ENCODE measurements at regions not wholly inside any gene's neighbourhood (a gene's known extent, or its start where the extent isn't known, plus 50 kb on each side); places are given as distances from the start of the nearest gene placed in this dataset.

GRCh38 chr4:64497491-64497890 lies 88.2 kb upstream of the TECRL start:
- TF ChIP-seq REST (IDR thresholded peaks at IDR 0.05; ENCODE audit: unreplicated experiment) (no peak), CTCF (conservative IDR thresholded peaks at IDR 0.05; ENCODE audit: low read depth in 2 of 2) (no peak)

Measured in GM23338 (cell line).